NT2/D1 (cell line): ENCODE measurements at regions not wholly inside any gene's neighbourhood (a gene's known extent, or its start where the extent isn't known, plus 50 kb on each side); places are given as distances from the start of the nearest gene placed in this dataset.

Experiments used
- DNase-seq: peaks from one replicate; pipeline ENCODE4 v3.0.0-alpha.2; 2011; ENCODE audit warnings: low read depth, low spot score
- H3K27me3 ChIP-seq: 2 replicates; pipeline ENCODE4 v1.6.0; 2011; ENCODE audit warnings: mild to moderate bottlenecking; ENCODE audit not compliant: insufficient read length, insufficient read depth
- H3K36me3 ChIP-seq: 2 replicates; pipeline ENCODE4 v1.6.1; 2011; ENCODE audit warnings: mild to moderate bottlenecking, low read length, mixed read lengths; ENCODE audit not compliant: insufficient read depth, insufficient read length
- H3K4me1 ChIP-seq: 2 replicates; pipeline ENCODE4 v1.5.1; 2011; ENCODE audit not compliant: insufficient read depth, insufficient read length
- H3K4me3 ChIP-seq: 2 replicates; pipeline ENCODE4 v1.5.1; 2011; ENCODE audit warnings: low read depth; ENCODE audit not compliant: insufficient read length
- H3K9ac ChIP-seq: 2 replicates; pipeline ENCODE4 v1.6.0; 2011; ENCODE audit warnings: low read depth; ENCODE audit not compliant: insufficient read length
- H3K9me3 ChIP-seq: 2 replicates; pipeline ENCODE4 v1.5.1; 2011; ENCODE audit warnings: mild to moderate bottlenecking, low read length; ENCODE audit not compliant: insufficient read depth
- SUZ12 ChIP-seq: IDR thresholded peaks from 2 replicates; pipeline ENCODE4 v1.6.1; 2011; ENCODE audit not compliant: insufficient read length, insufficient read depth; ENCODE audit errors: extremely low read depth
- YY1 ChIP-seq: IDR thresholded peaks from 2 replicates; pipeline ENCODE4 v1.6.1; 2011; ENCODE audit not compliant: insufficient read length, insufficient read depth
- ZNF274 ChIP-seq: IDR thresholded peaks from 2 replicates; pipeline ENCODE4 v1.6.1; 2011; ENCODE audit warnings: mild to moderate bottlenecking, low read depth, low read length

GRCh38 chr6:106743612-106744011 is 114.2 kb downstream of the QRSL1 start:
- no peak overlapping the region for H3K9ac ChIP-seq
- peaks cover 31% of the 10 kb centered on the region for H3K9me3 ChIP-seq
- H3K36me3 ChIP-seq = no peaks in the 10 kb centered on the region
- H3K27me3 ChIP-seq = no peaks in the 10 kb centered on the region
- no peaks in the 10 kb centered on the region for H3K4me1 ChIP-seq
- H3K4me3 ChIP-seq = no peak overlapping the region
- no peak for TF ChIP-seq SUZ12
- no peak for TF ChIP-seq ZNF274
- no peak for TF ChIP-seq YY1
- no peak for DNase-seq

DNA sequence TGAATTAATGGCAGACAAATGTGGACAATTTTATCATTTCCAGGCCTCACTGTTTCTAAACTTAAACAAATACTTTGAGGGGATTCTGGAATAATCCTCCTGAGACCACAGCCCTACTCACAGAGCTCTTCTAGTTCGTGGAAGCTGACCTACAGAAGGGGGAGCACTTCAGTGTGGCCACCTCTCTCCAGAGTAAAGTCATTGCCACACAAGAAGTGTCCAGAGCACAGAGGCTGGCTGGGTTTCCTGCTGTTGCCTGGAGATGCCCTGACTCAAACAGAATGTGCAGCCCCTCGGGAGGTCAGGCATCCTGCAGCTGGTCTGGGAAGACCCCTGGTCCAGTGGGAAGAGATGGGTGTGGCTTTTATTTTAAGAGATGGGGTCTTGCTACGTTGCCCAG is 110.9 kb downstream of the QRSL1 start:
- no peaks in the 10 kb centered on the region for H3K4me1 ChIP-seq
- no peak overlapping the region for H3K4me3 ChIP-seq
- no peak overlapping the region for H3K9ac ChIP-seq
- no peak for TF ChIP-seq ZNF274
- no peak for TF ChIP-seq SUZ12
- no peak for TF ChIP-seq YY1
- DNase-seq = no peak
- no peaks in the 10 kb centered on the region for H3K27me3 ChIP-seq
- H3K36me3 ChIP-seq = no peaks in the 10 kb centered on the region
- peaks cover 41% of the 10 kb centered on the region for H3K9me3 ChIP-seq

DNA sequence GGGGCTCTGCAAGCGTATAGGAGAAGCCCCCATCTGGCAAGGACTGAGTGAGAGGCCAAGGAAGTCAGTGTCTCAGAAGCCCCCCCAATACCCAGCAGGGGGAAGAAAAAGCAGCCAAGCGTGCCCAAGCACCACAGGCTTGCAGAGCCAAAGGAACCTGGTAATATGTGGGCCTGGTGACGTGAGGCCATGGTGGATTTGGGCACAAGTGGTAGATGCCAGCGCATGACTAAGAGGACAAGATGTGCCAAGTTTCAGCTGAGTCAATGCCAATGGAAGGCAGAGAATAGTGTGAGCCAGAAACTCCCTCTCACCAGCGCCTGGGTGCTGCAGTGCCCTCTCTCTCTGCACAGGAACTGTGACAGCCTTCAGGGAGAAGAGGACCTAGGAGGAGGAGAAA is 110.0 kb downstream of the QRSL1 start:
- Histone ChIP-seq H3K4me3 (no peak overlapping the region), H3K9ac (no peak overlapping the region), H3K36me3 (no peaks in the 10 kb centered on the region), H3K4me1 (no peaks in the 10 kb centered on the region), H3K27me3 (no peaks in the 10 kb centered on the region), H3K9me3 (peaks cover 37% of the 10 kb centered on the region)
- TF ChIP-seq YY1 = no peak
- TF ChIP-seq ZNF274 = no peak
- TF ChIP-seq SUZ12 = no peak
- no peak for DNase-seq

- no peak overlapping the region for H3K4me3 ChIP-seq
- peaks cover 12% of the 10 kb centered on the region; the same call in 1 of the 2 replicates for H3K9me3 ChIP-seq
- H3K27me3 ChIP-seq = no peaks in the 10 kb centered on the region
- no peaks in the 10 kb centered on the region for H3K36me3 ChIP-seq
- no peaks in the 10 kb centered on the region for H3K4me1 ChIP-seq
- H3K9ac ChIP-seq = no peak overlapping the region
- TF ChIP-seq SUZ12 (no peak), ZNF274 (no peak), YY1 (no peak)
- DNase-seq = no peak
These were observed 107.1 kb downstream of the QRSL1 start for GRCh38 chr6:106736502-106736901.

- no peak overlapping the region for H3K9ac ChIP-seq
- H3K9me3 ChIP-seq = peaks cover 12% of the 10 kb centered on the region; the same call in 1 of the 2 replicates
- H3K4me1 ChIP-seq = no peaks in the 10 kb centered on the region
- no peak for DNase-seq
- no peak for TF ChIP-seq SUZ12
- no peak for TF ChIP-seq YY1
- TF ChIP-seq ZNF274 = no peak
- no peaks in the 10 kb centered on the region for H3K36me3 ChIP-seq
- H3K4me3 ChIP-seq = no peak overlapping the region
- H3K27me3 ChIP-seq = no peaks in the 10 kb centered on the region
These were observed 106.5 kb downstream of the QRSL1 start for GRCh38 chr6:106735828-106736227.

DNA sequence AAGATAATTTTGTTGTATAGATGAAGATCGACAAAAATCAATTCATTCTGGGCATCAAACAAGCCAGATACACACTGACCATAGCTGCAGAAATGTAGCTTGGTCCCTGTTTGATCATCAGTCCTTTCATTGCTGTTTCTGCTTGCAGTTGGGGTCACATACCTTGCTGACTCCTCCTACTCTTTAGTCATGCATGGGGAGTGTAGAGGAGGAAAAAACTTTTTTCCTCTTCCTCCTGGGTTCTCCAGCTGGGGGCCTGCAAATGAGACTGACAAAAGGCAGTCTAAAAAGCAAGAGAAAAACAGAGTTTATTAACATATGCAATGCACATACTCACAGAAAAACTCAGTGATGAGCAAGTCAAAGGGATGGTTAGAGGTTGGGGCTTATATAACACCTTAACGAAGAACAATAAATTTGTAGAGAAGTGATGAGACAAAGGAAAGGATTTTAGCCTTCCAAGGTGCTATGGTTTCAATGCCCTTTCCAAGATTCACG is 105.8 kb downstream of the QRSL1 start:
- no peaks in the 10 kb centered on the region for H3K36me3 ChIP-seq
- no peak for TF ChIP-seq SUZ12
- no peak for TF ChIP-seq YY1
- no peak for TF ChIP-seq ZNF274
- peaks cover 12% of the 10 kb centered on the region; the same call in 1 of the 2 replicates for H3K9me3 ChIP-seq
- H3K4me1 ChIP-seq = no peaks in the 10 kb centered on the region
- H3K9ac ChIP-seq = no peak overlapping the region
- H3K27me3 ChIP-seq = no peaks in the 10 kb centered on the region
- DNase-seq = no peak
- no peak overlapping the region for H3K4me3 ChIP-seq

DNA sequence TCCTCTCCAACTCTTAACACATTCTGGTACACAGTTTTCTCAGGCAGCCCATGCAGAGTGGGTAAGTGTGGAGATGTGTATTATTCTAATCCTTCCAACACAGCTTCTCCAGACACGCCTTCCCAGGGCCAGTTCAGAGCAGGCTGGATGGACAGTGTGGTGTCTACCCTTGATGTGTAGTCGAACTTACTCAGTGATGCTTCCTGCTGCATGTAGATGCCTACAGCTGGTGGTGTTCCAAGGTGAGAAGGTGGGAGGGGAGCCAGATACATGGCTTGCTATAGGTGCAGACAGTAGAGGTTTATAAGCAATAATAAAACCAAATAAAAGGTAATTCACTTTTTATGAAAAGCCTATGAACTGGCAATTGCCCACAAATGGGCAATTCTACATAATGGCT is 104.0 kb downstream of the QRSL1 start:
- TF ChIP-seq SUZ12 = no peak
- TF ChIP-seq ZNF274 = no peak
- TF ChIP-seq YY1 = no peak
- H3K9ac ChIP-seq = no peak overlapping the region

More for the DNA sequence above, 104.0 kb downstream of the QRSL1 start:
- DNase-seq = no peak
- no peak overlapping the region for H3K4me3 ChIP-seq
- H3K36me3 ChIP-seq = no peaks in the 10 kb centered on the region
- H3K27me3 ChIP-seq = no peaks in the 10 kb centered on the region
- H3K4me1 ChIP-seq = no peaks in the 10 kb centered on the region
- peaks cover 12% of the 10 kb centered on the region; the same call in 1 of the 2 replicates for H3K9me3 ChIP-seq
